ENCODE measurements at regions not wholly inside any gene's neighbourhood (a gene's known extent, or its start where the extent isn't known, plus 50 kb on each side); places are given as distances from the start of the nearest gene placed in this dataset.

DNA sequence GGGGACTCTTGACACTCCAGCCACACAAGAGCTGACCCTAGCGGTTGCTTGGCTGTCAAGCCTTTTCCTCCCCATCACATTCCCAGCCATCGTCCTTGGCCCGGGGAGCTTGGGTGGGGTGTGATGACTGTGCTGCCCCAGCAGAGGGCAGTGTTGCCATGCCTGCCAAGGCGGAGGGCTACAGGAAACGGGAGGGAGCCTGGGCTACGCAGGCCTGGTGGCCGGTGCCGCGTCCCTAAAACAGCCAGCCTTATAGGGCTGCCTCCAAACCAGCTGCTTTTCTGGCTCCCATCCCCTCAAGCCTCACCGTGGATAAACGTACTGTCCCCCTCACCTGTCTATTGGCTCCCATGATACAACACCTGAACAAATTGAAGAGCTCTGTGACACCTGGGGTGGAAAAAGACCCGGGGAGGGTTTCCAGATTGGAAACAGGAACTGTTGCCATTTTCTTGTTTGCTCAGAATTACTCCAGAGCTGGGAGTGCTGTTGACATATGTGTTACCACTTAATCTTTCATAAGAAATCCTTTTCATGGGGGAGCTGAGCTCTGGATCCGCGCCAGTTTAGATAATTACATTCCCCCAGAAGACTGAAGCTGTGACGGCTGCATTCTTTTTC, 72.8 kb upstream of the ASTN2 start:
- no peaks in the 10 kb centered on the region for H3K36me3 Mint-ChIP-seq (ENCODE audit: insufficient read depth)
- ATAC-seq: peak in 1 of 2 donors; percentile 40
- no peaks in the 10 kb centered on the region for H3K4me1 Mint-ChIP-seq (ENCODE audit: low read depth)
- H3K9me3 Mint-ChIP-seq: no peaks in the 10 kb centered on the region
- no peak overlapping the region for H3K4me3 Mint-ChIP-seq
- DNase-seq: no peak
- peaks cover 2% of the 10 kb centered on the region for H3K27me3 Mint-ChIP-seq (ENCODE audit: low read depth)

DNA sequence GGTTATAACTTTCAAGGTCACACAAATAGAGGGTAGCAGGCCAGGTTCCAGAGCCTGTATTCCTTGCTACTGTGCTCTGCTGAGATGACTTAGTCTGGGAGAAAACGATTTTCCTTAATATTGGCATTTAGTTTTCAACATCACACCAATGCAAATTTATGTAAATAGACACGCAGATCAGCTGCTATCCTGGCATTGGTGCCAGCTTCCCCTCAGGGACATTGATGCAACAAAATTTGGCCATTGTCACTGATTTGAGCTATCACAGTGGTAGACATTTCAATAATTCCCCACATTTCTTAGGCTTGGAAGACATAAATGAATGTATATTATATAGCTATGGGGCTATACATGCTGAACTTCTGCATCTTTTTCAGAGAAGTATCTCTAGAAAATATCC, 71.6 kb upstream of the ASTN2 start:
- H3K9me3 Mint-ChIP-seq: no peaks in the 10 kb centered on the region
- H3K4me1 Mint-ChIP-seq (ENCODE audit: low read depth): no peaks in the 10 kb centered on the region
- no peak overlapping the region for H3K4me3 Mint-ChIP-seq
- H3K36me3 Mint-ChIP-seq (ENCODE audit: insufficient read depth): no peaks in the 10 kb centered on the region
- DNase-seq (no peak), ATAC-seq (no peak)
- peaks cover 2% of the 10 kb centered on the region for H3K27me3 Mint-ChIP-seq (ENCODE audit: low read depth)

DNA sequence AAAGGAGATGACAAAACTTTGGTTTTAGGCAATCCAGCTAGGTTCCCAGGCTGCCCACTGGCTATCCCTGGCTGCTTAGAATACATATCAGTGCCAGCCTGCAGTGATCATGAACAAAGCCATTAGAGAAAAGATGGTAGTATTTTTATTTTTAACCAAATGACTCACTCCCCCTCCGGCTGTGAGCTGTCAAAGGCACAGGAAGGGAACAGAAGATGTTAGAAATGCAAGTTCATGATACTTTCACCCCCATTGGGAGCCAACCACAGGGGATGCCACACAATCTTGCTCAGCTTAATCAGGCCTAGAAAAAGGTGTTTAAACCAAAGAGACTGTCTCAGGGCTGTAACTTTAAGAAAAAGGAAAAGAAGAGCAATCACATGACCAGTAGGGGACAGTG, 70.3 kb upstream of the ASTN2 start:
- Mint-ChIP-seq H3K4me3 (no peak overlapping the region), H3K27me3 (ENCODE audit: low read depth) (peaks cover 3% of the 10 kb centered on the region), H3K36me3 (ENCODE audit: insufficient read depth) (no peaks in the 10 kb centered on the region), H3K9me3 (no peaks in the 10 kb centered on the region), H3K4me1 (ENCODE audit: low read depth) (no peaks in the 10 kb centered on the region)
- ATAC-seq (no peak), DNase-seq (no peak)

GRCh38 chr9:117480729-117481128, 65.9 kb upstream of the ASTN2 start:
- no peaks in the 10 kb centered on the region for H3K4me1 Mint-ChIP-seq (ENCODE audit: low read depth)
- H3K27me3 Mint-ChIP-seq (ENCODE audit: low read depth): peaks cover 4% of the 10 kb centered on the region
- H3K9me3 Mint-ChIP-seq: no peaks in the 10 kb centered on the region
- no peaks in the 10 kb centered on the region for H3K36me3 Mint-ChIP-seq (ENCODE audit: insufficient read depth)
- ATAC-seq (no peak), DNase-seq (no peak)
- no peak overlapping the region for H3K4me3 Mint-ChIP-seq

DNA sequence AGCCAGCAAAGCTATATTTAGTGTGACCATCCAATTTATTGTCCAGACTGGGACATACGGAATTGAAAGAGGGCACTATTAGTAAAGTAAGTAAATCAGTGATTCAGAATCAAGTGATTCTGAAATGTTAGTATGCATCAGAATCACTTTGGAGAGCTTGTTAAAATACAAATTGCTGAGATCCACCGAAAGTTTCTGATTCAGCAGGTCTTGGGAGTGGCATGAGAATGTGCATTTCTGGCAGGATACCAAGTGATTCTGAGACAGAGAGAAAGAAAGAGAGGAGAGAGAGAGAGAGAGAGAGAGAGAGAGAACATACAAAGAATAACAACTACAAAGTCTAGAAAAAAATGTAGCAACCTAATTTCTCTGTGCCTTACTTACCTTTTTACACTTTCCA, 65.4 kb upstream of the ASTN2 start:
- H3K27me3 Mint-ChIP-seq (ENCODE audit: low read depth): peaks cover 5% of the 10 kb centered on the region
- no peak overlapping the region for H3K4me3 Mint-ChIP-seq
- no peaks in the 10 kb centered on the region for H3K9me3 Mint-ChIP-seq
- H3K4me1 Mint-ChIP-seq (ENCODE audit: low read depth): no peaks in the 10 kb centered on the region
- ATAC-seq: no peak
- no peaks in the 10 kb centered on the region for H3K36me3 Mint-ChIP-seq (ENCODE audit: insufficient read depth)
- no peak for DNase-seq

- H3K9me3 Mint-ChIP-seq: peaks cover 3% of the 10 kb centered on the region
- H3K4me3 Mint-ChIP-seq: no peak overlapping the region
- H3K36me3 Mint-ChIP-seq (ENCODE audit: insufficient read depth): no peaks in the 10 kb centered on the region
- H3K27me3 Mint-ChIP-seq (ENCODE audit: low read depth): peaks cover 2% of the 10 kb centered on the region
- H3K4me1 Mint-ChIP-seq (ENCODE audit: low read depth): no peaks in the 10 kb centered on the region
- DNase-seq (no peak), ATAC-seq (no peak)
Measured at GRCh38 chr9:117473293-117473692, 58.4 kb upstream of the ASTN2 start.

GRCh38 chr9:117470902-117471301, 56.0 kb upstream of the ASTN2 start:
- H3K4me3 Mint-ChIP-seq: no peak overlapping the region
- no peak for DNase-seq
- no peaks in the 10 kb centered on the region for H3K4me1 Mint-ChIP-seq (ENCODE audit: low read depth)
- H3K27me3 Mint-ChIP-seq (ENCODE audit: low read depth): peaks cover 2% of the 10 kb centered on the region
- H3K36me3 Mint-ChIP-seq (ENCODE audit: insufficient read depth): no peaks in the 10 kb centered on the region
- ATAC-seq: no peak
- H3K9me3 Mint-ChIP-seq: peaks cover 3% of the 10 kb centered on the region

DNA sequence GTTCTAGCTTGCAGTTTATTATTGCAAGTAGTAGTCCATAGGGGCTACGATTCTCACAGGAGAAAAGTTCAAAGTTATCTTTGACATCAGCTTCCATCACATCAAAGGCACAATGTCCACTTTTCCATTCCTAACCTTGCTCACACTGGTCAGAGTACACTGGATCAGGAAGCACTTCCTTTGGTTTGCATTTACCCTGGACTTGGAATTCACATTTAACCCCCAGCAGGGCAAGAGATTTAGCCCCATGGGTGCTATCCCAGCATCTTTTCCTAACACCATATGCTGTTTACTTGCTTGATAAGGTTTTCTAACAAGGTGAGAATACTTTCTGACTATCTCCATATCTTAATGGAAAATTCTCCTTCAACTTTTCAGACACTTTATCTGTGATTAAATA, 55.6 kb upstream of the ASTN2 start:
- peaks cover 3% of the 10 kb centered on the region for H3K27me3 Mint-ChIP-seq (ENCODE audit: low read depth)
- no peak overlapping the region for H3K4me3 Mint-ChIP-seq
- DNase-seq (no peak), ATAC-seq (no peak)
- H3K9me3 Mint-ChIP-seq: peaks cover 3% of the 10 kb centered on the region
- H3K36me3 Mint-ChIP-seq (ENCODE audit: insufficient read depth): no peaks in the 10 kb centered on the region
- no peaks in the 10 kb centered on the region for H3K4me1 Mint-ChIP-seq (ENCODE audit: low read depth)

- no peak for ATAC-seq
- Mint-ChIP-seq H3K9me3 (no peaks in the 10 kb centered on the region), H3K4me1 (ENCODE audit: low read depth) (no peaks in the 10 kb centered on the region), H3K27me3 (ENCODE audit: low read depth) (peaks cover 3% of the 10 kb centered on the region), H3K36me3 (ENCODE audit: insufficient read depth) (no peaks in the 10 kb centered on the region), H3K4me3 (no peak overlapping the region)
- no peak for DNase-seq
Measured at GRCh38 chr9:117466111-117466510, 51.3 kb upstream of the ASTN2 start.

GRCh38 chr9:117465706-117466105, 50.8 kb upstream of the ASTN2 start:
- no peak overlapping the region for H3K4me3 Mint-ChIP-seq
- no peaks in the 10 kb centered on the region for H3K4me1 Mint-ChIP-seq (ENCODE audit: low read depth)
- no peak for ATAC-seq
- no peaks in the 10 kb centered on the region for H3K36me3 Mint-ChIP-seq (ENCODE audit: insufficient read depth)
- H3K9me3 Mint-ChIP-seq: no peaks in the 10 kb centered on the region
- DNase-seq: no peak
- peaks cover 3% of the 10 kb centered on the region for H3K27me3 Mint-ChIP-seq (ENCODE audit: low read depth)

- ATAC-seq: no peak
- Mint-ChIP-seq H3K4me3 (no peak overlapping the region), H3K9me3 (no peaks in the 10 kb centered on the region), H3K36me3 (ENCODE audit: insufficient read depth) (no peaks in the 10 kb centered on the region), H3K4me1 (ENCODE audit: low read depth) (no peaks in the 10 kb centered on the region), H3K27me3 (ENCODE audit: low read depth) (peaks cover 3% of the 10 kb centered on the region)
- no peak for DNase-seq
Measured at GRCh38 chr9:117464941-117465616, 50.2 kb upstream of the ASTN2 start.

All from activated T-cell treated with anti-CD3 and anti-CD28 coated beads, Interleukin-2, amount 50 U/mL, for 4 hours (primary cell).